ENCODE measurements at regions not wholly inside any gene's neighbourhood (a gene's known extent, or its start where the extent isn't known, plus 50 kb on each side); places are given as distances from the start of the nearest gene placed in this dataset.

GRCh38 chr2:35788543-35788942, 567.0 kb upstream of the CRIM1 start:
- DNase-seq (ENCODE audit: low read depth), result no peak
- no peak overlapping the region for H3K4me3 ChIP-seq (replicated peaks; ENCODE audit: low read depth, low read length)
- no peak for TF ChIP-seq CTCF (IDR thresholded peaks at IDR 0.05; ENCODE audit: low read length, missing control alignments)

GRCh38 chr2:35787302-35788031, 568.1 kb upstream of the CRIM1 start:
- no peak for DNase-seq (ENCODE audit: low read depth)
- no peak overlapping the region for H3K4me3 ChIP-seq (replicated peaks; ENCODE audit: low read depth, low read length)
- TF ChIP-seq CTCF (IDR thresholded peaks at IDR 0.05; ENCODE audit: low read length, missing control alignments), result no peak

GRCh38 chr2:35785564-35785963, 570.0 kb upstream of the CRIM1 start:
- TF ChIP-seq CTCF (IDR thresholded peaks at IDR 0.05; ENCODE audit: low read length, missing control alignments), result no peak
- no peak overlapping the region for H3K4me3 ChIP-seq (replicated peaks; ENCODE audit: low read depth, low read length)
- DNase-seq (ENCODE audit: low read depth), result no peak

- H3K4me3 ChIP-seq (replicated peaks; ENCODE audit: low read depth, low read length), result no peak overlapping the region
- TF ChIP-seq CTCF (IDR thresholded peaks at IDR 0.05; ENCODE audit: low read length, missing control alignments), result no peak
- DNase-seq (ENCODE audit: low read depth), result no peak
Observed at GRCh38 chr2:35784777-35785176, 570.8 kb upstream of the CRIM1 start.

- H3K4me3 ChIP-seq (replicated peaks; ENCODE audit: low read depth, low read length), result no peak overlapping the region
- no peak for TF ChIP-seq CTCF (IDR thresholded peaks at IDR 0.05; ENCODE audit: low read length, missing control alignments)
- no peak for DNase-seq (ENCODE audit: low read depth)
Observed at GRCh38 chr2:35783723-35784122, 571.9 kb upstream of the CRIM1 start.

- DNase-seq (ENCODE audit: low read depth), result no peak
- TF ChIP-seq CTCF (IDR thresholded peaks at IDR 0.05; ENCODE audit: low read length, missing control alignments), result no peak
- no peak overlapping the region for H3K4me3 ChIP-seq (replicated peaks; ENCODE audit: low read depth, low read length)
Observed at GRCh38 chr2:35741556-35741955, 614.0 kb upstream of the CRIM1 start.

- TF ChIP-seq CTCF (IDR thresholded peaks at IDR 0.05; ENCODE audit: low read length, missing control alignments), result no peak
- no peak for DNase-seq (ENCODE audit: low read depth)
- H3K4me3 ChIP-seq (replicated peaks; ENCODE audit: low read depth, low read length), result no peak overlapping the region
Observed at GRCh38 chr2:35731674-35732073, 623.9 kb upstream of the CRIM1 start.
